NCI-H2107 treated with DMSO at 0.1 percent for 48 hours (cell line): ENCODE measurements at regions not wholly inside any gene's neighbourhood (a gene's known extent, or its start where the extent isn't known, plus 50 kb on each side); places are given as distances from the start of the nearest gene placed in this dataset.
"Not testable (repeated sequence)": the region's sequence is repeated elsewhere in the genome, so short reads cannot be mapped to it uniquely, and the experiment has no call there.

Source experiments
- DNase-seq: peaks from one replicate; lab custom pipeline; 2025; ENCODE audit not compliant: unreplicated experiment; lab: John Stamatoyannopoulos, UW

DNA sequence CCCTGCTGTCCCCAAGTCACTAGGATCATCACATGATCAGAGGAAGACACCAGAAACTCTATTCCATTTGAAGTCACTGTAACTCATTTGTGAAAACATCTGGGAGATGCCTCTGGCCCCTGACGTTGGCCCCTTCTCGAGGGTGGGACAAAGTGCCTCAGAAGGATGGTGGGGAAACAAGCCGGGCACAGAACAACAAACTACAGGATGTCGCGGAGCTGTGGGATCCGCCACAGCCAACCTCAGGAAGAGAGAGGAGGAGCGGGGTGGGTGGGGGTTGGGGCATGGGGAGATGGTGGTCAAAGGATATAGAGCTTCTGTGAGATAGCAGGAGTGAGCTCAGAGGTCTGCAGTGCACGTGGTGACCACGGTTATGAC is 265.6 kb upstream of the TCERG1L start:
- DNase-seq = no peak

DNA sequence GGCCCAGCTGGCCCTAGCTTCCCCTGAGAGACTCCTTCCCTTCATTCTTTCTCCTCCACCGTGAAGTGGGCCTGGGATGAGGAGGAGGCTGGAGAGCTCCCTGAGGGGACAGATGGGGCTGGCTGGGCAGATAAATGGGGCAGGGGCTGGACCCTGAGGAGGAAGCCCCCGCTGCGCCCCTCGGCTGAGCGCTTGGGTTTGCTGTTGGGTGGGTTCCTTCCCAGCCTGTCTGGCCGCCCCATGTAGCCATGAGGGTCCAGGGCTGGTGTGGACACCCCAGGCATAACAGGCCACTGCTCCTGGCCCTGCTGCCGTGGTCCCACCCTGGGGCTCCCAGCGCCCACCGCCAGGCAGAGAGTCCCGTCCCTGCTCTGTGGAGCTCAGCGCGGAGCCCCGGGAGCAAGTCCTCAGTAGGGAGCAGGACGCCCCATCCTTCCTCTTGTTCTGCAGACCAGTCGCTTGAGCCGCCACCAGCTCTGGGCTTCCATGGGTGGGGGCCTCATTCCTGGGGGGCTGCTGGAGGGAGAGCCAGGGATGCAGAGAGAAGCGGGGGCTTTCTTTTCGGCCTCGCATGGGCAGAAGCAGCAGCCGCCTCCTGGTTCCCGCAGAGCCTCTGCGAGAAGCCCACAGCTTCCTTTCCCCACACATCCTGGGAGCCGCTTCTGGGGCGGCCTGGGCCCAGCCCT is 266.4 kb upstream of the TCERG1L start:
- DNase-seq = no peak

DNA sequence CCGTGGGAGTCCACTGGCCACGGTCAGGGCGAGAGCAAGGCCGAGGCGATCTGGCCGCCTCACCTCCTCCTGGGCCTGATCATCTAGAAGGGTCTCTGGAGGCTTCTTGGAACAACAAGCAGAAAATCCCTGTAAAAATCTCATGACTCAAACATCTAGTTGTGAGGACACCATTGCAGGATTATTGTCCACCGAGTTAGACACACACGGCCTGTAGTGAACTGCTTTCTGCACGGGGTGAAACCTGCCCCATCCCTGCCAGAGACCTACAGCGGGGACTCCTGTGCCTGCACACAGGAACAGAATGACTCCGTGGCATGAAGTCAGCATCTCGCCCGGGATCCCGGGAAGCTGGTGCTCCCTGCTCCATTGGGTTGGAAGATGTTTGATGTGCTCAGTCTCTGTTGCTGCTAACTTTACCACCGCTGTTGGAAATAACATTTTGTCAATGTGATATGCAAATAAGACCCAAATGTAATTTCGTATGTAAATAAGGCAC is 267.0 kb upstream of the TCERG1L start:
- no peak for DNase-seq

DNA sequence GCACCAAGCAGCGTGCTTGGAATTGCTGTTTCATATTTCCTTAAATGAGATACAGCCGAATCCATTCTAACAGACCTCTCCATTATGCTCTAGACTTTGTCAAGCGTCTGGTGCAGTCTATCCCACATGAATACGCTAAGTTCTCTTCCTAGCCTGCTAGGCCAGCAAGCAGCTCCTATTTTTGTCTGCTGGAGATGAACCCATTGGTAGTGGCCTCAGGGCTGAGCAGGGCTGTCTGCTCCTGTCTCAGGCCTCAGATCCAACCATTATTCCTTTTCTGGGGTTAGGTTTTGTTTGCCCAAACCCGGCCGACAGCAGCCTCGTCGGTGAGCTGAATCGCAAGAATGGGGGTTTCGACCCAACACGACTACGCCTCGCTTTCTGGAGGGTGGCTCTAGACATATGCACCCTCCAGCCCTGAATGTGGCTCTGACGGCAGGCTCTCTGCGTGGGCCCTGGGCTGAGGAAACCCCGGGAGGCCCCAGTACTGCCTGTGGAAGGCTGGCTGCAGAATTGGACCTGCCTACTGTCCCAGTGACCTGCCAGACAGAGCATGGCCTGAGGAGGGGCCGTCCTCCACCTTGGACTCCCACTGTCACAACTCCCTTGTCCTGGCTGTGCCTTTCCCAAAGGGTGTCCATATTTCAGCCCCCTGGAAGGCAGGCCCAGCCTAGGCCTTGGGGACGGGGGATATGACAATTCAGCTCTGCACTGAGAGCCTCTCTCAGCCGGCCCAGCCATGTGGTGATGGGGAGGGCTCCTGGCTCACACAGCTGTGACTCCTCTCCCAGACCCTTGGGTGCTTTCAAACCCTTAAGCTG is 267.9 kb upstream of the TCERG1L start:
- no peak for DNase-seq

DNA sequence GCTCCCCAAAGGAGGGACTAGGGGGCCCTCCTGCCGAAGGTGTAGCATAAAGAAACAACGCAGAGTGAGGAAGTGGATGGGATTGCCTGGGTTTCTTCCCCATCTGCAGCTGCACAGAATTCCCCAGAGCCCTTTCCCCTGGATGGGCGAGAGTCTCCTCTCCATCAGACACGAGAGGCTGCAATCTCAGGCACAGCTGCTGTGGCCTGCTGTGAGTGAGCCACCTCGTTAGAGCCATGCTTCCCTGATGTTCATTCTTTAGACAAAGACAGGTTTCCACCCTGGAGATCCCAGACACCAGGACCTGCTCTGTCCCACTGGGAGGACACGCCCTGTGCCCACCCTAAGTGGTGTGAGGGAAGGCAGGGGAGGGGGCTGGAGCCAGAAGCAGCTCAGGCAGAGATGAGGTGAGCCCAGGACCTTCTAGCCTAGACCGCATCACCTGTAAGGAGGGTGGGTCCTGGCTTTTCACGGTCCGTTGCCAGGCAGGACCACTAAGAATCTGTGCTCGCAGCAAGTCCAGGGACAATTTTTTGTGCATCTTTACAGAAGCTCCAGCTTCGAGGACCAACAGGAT is 268.6 kb upstream of the TCERG1L start:
- DNase-seq = no peak

DNA sequence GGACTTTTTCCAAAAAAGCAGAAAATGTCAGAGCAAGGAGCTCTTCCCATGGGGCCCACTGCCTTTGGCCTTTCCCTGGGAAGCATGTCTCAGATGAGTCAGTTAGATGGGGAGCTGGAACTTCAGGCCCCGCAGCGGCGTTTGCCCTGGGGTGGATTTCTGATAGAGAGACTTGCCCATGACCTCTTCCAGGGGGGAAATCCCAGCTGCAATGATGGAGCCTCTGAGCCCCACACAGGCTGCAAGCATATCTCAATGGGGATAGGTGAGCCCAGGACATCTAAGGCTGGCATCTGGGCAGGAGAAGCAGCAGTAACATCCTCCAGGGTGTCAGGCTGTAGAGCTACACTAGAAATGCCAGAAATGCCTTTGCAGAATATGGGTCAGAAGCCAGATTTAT is 269.2 kb upstream of the TCERG1L start:
- no peak for DNase-seq

DNA sequence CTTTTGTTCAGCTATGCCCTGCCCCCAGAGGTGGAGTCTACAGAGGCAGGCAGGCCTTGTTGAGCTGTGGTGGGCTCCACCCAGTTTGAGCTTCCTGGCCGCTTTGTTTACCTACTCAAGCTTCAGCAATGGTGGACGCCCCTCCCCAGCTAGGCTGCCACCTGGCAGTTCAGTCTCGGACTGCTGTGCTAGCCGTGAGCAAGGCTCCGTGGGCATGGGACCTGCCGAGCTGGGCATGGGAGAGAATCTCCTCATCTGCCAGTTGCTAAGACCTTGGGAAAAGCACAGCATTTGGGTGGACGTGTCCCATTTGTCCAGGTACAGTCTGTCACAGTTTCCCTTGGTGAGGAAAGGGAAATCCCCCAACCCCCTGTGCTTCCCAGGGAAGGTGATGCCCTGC is 270.0 kb upstream of the TCERG1L start:
- DNase-seq = not testable (repeated sequence)

DNA sequence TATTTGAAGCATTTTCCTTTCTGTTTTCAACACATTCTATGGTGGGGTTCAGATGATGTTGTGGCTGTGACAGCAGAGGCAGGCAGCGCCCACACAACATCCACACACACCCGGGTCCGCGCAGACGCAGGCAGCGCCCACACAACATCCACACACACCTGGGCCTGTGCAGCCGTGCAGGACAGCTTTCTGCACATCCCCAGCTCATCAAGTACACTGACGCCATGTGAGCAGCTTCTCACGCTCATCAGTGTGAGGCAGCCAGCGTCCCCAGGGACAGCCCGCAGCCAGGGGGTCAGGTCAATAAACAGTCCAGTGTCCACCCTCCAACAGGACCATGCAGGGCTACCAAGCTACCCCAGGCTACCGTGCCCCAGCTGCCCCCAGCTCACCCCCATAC is 272.8 kb upstream of the TCERG1L start:
- DNase-seq = no peak

DNA sequence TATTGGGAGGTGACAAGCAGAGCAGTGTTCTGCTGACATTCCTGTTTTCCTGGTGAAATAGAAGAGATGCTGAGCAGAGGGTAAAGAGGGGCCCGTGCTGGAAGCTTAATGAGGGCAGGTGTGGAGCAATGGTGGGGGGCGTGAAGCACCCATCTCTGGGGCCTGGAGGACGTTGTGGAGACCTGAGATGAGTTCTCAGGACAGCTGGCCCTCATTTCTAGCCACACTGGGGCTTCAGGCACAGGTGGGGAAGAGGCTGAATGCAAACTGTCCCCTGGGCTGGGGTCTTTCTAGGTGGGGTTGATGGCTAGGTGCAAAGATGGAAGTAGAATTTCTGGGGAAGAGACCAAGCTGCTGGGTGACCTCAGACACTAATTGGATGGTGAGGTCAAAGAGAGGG is 274.2 kb upstream of the TCERG1L start:
- no peak for DNase-seq

DNA sequence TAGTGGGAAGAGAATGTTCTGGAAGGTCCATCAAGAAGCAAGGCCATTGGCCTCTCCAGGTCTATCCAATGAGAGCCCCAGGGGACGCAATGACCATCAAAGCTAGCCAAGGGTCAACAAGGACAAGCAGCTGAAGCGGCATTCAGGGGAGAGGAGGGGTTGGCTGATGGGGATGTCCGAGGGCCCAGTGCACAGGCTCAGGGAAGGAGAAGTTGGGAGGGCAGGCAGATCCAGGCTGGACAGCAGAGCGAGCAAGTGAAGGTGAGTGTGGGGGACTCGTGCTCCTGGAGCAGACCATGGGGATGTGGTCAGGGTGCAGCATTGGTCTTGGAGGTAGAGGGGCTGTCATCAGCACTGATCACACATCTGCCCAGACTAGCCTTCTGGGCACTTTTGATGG is 275.4 kb upstream of the TCERG1L start:
- DNase-seq = no peak

DNA sequence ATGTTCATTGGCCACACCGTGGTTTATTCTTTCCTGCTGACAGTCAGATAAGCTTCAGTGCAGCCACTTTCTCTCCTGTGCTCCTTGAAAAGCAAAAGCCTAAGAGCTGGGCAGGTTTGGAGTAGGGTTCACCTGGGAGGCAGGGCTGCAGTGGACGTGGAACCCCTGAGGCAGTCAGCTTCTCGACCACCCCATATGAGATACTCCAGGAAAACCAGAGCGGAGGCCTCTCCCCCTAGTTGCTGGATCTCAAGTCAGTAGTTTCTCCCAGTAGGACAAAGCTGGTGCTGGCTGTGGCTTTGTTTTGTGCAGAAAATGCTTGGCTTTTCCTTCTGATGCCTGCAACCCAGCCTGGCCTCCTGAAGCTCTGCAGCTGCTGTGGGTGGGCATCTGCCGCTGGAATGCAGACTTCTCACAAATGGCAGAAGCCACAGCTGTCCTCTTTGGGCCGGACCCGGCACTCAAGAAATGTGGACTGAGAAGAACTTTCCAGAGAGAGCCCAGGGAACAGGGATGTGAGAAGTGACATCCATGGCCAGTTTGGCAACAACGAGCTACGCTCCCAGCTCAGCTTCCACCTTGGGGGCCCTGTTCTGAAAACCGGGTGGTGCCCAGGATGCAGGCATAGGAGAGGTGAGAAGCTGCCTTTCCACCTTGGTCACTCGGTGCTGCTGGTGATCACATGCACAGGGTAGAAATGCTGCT is 276.6 kb upstream of the TCERG1L start:
- no peak for DNase-seq

DNA sequence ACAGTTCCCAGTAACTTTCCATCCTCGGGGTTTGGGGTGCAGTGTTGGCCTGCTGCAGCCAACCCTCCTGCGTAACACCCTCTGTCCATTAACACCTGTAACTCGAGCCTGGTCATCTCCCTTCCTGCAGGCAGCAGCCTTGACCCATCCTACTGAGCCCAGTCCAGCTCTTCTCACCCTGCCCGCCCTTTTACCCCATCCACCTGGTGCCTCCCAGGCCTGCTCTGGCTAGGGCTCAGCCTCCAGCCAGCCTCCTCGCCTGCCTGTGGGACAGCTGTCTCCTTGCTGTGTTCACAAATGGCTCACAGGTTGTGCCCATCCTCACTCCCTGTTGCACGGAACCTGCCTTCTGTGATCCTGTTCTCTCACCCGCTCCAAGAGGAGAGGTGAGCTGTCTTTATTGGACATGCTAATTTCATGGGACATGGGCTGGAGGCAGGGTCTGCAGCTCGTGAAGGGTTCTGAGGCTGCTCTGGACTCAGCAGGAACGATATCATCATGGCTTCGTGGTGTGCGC is 277.2 kb upstream of the TCERG1L start:
- no peak for DNase-seq

DNA sequence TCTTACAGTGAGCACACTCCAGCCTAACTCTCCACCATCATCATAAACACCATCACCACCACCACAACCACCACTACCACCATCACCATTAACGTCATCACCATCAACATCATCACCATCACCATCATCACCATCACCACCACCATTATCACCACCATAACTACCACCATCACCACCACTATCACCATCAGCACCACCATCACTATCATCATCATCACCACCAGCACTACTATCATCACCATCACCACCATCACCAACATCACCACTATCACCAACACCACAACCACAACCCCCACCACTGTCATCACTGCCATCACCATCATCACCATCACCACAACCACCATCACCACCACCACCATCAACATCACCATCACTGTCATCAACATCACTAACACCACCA is 279.0 kb upstream of the TCERG1L start:
- no peak for DNase-seq

DNA sequence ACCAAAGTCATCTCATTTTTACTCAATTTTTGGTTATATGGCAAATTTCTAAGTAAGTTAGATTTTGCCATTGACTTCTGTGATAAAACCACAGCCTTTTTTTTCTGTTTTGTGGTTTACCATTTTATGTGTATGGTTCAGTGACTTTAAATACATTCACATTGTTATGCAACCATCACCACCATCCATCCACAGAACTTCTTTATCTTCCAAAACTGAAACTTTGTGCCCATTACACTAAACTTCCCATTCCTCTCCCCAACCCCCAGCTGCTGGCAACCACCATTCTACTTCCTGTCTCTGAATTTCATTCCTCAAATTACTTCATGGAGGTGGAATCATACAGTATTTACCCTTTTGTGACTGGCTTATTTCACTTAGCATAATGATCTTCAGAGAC is 280.4 kb upstream of the TCERG1L start:
- DNase-seq = no peak

DNA sequence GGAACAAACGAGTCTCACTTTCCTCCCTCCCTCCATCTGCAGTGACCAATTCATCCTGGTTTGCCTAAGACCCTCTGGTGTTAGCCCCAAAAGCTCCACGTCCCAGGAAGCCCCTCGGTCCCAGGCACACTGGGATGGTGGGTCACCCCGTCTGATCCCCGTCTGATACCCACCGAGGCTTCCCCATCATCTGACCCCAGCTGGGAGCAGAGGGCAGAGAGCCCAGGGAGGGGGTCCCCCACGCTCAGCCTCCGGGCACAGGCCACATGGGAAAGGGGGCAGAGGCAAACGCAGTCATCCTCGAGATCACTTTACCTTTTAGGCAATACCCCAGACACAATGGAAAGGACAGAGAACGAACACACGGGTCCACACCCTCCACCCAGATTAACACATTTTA is 291.6 kb upstream of the PPP2R2D start:
- no peak for DNase-seq

DNA sequence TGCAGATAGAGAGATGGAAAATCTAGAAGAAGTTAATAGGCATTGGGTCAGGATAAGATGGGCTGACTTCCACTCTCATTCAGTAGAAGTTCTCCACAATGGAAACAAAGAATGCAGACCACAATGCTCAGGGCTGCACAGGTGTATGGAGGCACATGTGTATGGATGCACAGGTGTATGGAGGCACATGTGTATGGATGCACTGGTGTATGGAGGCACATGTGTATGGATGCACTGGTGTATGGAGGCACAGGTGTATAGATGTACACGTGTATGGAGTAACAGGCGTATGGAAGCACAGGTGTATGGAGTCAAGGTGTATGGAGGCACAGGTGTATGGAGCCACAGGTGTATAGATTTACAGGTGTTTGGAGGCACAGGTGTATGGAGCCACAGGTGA is 285.7 kb upstream of the PPP2R2D start:
- DNase-seq = no peak

DNA sequence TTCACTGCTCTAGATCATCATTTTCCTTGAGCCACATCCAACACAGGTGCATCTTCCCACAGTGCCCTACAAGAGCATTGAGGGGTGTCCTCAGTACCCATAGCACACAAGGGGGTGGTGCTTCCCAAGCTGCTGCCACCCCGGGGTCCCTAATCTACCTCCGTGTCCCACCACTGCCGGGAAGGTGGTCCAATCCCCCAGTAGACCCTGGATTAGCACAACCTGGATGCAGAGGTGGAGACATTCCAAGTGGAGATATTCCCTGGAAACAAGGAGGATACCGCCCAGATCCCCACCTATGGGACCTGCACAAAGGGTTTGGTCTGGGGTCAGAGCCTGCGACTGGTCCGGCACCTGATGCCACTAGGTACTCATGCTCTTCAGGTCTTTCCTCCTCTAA is 284.8 kb upstream of the PPP2R2D start:
- DNase-seq = no peak

DNA sequence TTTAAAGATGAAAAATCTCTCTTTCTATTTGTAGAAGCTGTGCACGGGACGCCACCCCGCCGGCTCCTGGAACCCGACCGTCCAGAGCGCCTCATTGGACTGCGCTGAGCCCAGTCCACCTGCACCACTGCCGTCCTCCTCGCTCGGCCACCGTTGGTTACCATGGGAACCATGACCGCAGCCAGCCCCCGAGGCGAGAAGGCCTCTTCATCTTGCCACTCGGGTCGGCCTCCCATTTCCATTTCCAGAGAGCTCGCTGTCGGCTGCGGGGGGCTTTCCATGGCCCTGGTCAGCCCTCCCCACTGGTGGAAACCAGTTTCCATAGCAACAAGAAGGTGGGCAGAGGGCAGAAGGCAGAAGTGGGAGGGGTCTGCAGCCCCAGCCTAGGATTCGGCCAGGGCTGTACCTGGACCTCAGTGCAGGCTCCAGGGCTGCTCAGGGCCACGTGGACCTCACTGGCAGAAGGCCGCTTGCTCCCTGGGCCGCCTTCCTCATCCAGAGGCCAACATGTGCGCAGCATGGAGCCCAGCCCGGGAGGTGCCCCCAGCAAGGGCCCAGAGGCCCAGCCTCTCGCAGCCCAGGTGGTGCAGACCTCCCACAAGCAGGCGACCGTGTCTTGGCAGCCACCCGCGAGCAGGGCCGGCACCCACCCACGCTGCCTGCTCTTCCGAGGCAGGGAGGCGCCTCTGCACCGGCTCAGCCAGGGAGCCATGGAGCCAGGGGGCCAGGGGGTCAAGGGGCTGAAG is 283.5 kb upstream of the PPP2R2D start:
- no peak for DNase-seq

DNA sequence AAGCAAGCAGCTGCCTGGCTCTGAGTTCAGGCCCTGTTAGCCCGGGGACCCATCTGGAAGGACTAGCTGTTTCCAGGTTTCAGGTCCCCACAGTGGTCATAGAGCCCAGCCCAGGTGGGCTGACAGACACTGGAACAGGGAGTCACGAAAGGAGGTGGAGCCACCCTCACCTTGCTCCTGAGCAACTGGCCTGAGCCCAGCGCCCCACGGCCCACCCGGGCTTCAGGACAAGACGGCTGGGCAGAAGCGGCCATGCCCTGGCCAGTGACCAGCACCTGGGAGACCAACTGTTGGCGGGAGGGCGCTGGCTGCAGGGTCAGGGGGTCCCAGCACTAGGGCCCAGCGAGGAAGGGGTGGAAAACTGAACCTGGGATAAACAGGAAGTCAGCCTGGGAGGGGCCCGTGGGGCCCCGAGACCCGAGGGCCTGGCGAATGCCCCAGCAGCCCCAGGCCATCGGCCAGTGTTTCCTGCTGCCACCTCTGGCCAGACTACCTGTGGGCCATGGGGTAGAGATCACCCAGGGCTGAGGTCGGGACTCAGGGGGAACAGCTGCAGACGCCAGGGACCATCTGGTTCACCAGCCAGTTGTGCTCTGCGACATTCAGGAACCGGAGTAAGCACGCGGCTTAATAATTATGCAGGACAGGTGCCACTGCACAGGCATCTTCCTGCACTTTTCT is 282.1 kb upstream of the PPP2R2D start:
- DNase-seq = no peak

DNA sequence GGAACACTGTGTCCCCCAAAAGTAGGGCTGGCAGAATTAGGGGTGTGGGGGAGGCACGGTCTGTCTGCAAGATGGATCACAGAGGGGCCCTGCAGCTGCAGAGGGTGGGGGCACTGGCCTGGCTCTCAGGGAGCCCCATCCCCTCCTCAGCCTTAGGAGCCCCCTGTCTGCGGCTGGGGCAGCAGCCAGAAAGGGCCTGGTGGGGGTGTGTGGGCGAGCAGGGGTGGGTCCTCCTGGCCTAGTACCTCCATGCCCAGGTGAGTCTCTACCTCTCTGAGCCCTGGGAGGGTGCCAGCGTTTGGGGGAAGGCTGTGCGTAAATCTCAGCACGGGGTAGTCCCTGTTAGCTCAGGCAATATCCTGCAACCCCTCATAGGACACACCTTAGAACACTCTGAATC is 280.5 kb upstream of the PPP2R2D start:
- DNase-seq = no peak
